HG03575 (cell line): ENCODE measurements at regions not wholly inside any gene's neighbourhood (a gene's known extent, or its start where the extent isn't known, plus 50 kb on each side); places are given as distances from the start of the nearest gene placed in this dataset.

Experiments used
- ATAC-seq: cut with Tn5 transposase; IDR thresholded peaks from one replicate; pipeline ENCODE4 v1.9.1; 2021; ENCODE audit not compliant: unreplicated experiment, insufficient number of reproducible peaks, low FRiP score; ENCODE audit errors: extremely low read depth

DNA sequence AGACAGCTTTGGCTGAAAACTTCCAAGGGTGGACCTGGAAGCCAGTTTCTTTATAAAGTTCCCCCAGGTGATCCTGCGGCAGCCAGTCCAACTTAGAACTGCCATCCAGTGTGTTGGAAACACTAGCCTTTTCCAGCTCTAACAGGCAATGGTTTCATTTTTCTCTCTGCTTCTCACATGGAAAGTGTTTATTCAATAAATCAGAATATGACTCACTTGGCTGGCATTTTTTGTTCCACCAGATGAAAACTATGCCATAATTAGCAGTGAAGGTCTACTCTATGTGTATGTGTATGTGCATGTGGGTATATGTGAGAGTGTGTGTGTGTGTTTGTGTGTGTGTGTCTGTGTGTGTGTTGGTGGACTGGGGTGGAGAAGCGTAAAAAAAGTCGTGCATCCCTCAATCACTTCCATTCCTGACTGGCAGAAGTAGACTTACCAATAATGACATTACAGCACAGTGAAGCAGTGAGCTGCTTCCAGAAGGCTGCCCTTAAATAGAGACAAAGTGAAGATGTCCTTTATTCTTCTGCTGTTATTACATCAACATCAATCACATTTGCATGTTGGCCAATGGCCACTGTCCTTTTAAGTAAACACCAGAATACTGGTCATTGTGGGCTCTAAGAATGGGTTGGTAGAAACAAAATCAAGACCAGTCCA lies 90.9 kb upstream of the SETBP1 start:
- no peak for ATAC-seq

DNA sequence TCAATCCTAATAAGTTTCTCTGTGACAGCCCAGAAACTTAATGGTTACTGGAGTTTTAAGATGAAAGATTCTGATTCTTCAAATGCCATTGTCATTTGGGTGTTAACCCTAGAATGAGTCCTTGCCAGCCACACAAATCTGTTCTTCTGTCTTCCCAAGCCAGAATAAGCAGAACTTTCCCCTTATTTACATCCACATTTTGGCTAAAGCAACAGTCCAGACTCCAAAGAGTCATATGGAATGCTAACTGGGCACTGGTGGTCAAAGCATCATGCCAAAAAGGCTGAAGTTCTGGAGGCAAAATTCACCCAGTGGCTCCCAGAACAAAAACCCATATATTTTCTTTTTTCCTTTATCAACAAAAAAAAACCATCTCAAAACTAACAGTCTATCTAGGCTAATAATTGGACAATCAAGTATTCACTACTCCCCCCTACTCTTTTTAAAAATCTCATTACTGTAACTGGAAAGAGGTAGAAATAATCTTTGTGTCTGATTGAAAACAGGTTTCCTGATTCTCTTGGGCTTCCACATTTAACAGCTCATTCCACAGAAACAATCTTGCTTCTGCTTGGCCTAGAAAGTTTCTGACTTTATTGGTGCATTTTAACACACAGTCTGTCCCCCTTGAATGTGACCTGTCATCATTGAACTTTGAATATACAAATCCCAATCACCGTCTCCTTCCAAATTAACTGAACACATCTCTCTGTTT lies 89.6 kb upstream of the SETBP1 start:
- no peak for ATAC-seq

DNA sequence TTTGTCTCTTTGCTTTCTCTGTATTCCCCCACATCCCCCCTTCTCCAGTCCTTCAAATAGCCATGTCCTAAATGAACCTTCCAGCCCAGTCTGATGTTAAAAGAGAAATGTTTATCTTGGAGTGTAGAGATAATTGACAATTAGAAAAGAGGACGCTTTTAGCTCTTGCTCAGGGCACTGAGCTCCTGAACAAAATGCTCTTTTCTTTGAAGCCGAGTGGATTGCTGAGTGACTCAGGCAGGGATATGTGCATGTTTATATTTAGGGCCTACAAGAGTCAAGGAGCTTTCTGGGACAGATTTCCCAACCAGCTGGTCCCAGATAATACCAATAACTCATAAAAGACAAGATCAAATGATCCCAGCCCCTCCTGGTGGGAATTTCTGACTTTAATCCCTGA lies 88.0 kb upstream of the SETBP1 start:
- no peak for ATAC-seq

DNA sequence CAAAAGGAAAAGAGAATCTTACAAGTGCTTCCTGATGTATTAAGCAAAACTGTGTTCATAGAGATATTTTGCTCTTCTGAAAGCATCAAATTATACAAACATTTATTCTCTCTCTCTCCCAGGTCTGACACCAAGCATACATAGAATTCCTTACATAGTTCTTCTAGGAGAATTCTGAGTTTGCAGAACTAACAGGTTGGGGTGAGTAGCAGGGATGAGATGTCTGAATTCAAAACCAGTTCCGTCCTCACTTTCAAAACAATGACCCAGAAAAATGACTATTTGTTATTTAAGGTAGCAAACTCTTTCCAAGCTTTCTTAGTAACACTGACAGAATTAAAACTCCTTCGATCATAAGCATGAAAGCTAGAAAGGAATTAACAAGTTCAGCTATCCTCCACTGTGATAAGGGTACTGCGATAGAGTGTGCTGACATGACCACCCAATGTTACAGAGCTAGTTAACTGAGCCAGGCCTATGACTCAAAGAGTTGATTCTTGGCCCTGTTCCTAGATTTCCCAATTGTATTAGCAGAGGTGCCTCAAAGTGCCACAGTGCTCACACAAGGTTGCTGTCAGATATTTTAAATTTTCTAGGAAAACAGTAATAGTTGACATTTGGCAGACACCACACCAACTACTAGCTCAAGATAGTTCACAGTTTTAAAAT lies 85.8 kb upstream of the SETBP1 start:
- ATAC-seq = no peak

DNA sequence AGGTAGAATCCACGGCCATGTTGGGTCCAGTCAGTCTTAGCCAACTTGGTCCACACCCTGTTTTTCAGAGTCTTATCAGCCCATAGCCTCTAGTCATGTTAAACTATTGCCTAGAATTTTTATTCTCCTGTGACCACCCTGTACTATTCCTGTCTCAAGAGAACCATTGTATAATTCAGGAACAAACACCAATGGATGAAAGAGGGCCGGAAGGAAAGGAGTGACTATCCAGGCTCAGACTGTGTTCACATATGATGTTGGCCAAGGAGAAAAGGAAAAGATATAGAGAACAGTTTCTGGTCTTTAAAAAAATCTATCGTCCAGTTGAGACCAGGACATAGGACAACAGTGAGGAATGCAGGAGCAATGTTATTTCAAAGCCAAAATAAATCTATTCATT lies 82.9 kb upstream of the SETBP1 start:
- ATAC-seq = no peak

DNA sequence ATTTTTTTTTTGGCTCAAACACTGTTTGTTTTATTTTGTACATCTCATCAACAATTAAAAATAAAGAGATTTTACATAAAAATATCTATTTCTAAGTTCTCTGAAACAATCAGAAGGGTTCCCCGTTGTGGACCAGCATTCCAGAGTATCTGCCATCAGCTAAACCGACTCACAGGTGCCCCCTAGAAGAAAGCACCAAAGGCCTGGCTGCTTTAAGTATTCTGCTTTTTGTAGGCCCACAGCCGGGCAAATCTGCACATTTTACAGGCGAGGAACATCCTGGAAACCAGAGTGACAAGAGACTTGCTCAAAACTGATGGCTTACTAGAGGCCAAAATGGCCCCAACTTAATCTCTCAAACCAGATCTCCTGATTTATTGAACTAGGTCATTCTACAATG lies 82.2 kb upstream of the SETBP1 start:
- no peak for ATAC-seq

DNA sequence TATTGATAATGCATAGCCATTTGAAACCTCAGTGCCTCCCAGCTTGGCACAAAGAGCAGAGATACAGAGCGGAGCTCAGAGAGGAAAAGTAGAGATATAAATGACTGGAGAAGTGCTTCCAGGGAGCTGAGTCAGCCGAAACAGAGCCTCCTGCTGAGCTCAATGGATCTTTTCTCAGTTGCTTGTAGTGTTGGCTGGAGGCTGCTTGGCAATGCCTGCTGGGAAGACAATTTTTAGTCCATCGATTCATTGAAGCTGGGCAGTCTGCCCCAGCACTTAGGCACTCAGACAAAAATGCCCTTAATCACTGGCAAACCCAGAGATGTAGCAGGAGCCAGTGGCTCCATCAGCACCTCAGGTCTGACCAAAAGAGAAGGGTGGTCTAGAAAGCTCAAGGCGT lies 81.3 kb upstream of the SETBP1 start:
- no peak for ATAC-seq

DNA sequence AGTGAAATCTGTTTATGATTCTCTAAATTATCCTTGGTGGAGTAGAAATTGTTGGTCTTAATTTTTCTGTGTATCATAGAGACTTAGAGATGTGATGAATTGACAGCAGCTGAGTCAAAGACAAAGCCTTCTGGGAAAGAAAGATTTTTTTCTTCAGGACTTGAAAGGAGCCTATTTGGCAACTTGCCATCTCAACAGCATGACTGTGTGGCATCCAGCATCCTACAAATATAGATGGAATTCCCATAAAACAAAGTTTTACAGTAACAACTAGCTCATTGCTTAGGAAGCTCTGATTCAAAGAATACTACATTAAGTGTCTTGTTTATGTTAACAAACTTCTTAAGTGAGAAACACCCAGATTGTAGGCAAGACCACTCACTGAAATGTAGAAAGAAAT lies 79.2 kb upstream of the SETBP1 start:
- no peak for ATAC-seq

DNA sequence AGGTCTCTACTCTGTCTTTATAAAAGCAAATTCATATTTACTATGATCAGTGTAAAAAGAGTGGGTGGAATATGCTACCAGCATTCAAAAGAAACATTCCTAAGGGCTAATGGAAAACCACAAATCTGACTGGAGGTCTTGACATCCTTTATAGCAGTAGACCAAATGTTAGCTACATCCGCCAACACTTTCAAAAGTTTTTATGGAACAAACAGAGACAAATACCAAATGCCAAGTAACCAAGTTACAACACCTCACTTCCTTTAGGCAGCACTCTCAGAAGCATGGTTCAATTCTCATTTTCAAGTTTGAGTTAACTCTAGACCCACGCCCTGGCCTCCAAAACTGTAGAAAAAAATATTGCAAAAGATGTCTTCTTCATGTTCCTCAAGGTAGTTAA lies 78.3 kb upstream of the SETBP1 start:
- no peak for ATAC-seq

DNA sequence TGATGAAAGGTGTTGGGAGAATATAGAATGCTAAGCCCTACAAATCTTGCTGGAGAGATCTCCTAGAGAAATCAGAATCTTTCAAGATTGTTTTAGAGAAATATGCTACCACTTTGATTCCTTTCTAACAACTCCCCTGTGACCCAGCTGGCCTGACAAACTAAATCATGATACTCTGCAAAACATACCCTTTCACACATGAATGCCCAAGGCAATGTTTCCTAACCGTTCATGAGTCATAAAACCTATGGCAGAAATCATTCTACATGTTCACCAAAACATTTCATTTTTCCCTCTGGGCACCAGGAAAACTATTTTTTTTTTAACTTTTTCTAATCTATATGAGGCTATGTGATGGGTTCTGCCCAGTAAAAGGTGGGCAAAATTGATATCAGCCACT lies 77.8 kb upstream of the SETBP1 start:
- ATAC-seq = no peak

DNA sequence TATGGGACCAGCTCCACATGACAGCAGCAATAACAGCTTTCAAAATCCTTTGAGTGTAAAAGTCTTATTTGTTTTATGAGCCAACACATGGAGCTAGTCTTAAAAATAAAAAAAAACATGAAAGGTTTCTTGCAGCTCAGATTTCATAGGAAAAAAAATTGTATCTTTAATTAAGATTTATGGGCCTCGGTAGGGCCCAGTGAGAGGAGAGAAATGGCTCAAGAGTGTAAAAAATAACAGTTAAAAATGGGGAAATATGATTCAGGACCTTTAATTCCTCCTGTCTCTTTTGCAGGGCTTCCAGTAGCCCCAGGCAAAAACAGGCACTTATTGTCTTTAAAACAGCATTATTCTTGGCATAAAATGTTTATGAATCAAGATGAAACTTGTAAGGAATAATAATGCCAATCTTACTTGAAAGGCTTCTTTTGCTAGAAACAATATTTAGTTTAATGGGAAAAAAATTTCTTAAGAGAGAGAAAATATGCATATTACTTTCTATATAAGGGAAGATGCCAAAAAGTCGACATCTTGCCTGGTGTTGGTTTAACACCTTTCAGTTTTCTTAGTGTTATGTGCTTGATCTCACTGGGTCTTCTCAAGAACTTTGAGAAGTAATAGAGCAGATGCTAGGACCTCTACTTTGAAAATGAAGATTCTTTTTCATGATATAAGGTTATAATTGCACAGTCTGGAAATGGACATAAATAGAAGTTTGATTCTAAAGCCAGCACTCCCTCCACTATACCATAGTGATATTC lies 71.3 kb upstream of the SETBP1 start:
- ATAC-seq = no peak

DNA sequence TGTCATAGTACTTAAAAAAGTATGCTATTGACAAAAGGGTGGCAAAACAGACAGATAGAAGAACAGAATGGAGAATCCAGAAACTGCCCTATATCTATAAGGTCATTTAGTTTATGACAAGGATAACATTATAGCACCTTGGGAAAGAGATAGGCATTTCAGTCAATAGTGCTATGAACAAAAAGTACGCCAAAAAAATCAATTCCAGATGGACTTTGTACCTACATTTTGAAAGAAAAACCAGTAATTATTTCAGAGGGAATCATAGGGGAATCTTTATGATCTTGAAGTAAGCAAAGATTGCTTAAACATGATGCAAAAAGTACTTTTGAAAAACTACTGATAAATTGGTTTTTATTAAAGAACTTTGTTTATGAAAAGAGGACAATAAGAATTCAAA lies 59.9 kb upstream of the SETBP1 start:
- ATAC-seq = no peak

DNA sequence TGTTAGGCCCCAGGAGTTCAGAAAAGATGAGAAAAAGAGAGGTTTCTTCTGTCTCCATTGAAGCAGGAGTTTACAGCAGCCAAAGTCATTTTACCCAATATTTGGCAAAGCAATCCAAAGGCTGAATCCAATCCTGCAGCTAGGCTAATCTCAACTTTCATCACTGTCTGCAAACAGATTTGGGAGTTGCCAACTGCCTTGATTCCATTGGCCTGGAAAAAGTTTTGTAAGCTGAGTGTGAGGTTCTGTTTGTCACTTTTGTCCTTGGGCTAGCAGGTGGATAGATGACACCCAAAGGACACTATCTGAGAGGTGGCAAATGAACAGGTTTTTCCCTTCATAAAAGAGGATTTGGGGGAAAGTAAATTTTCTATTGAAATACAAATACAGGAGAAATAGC lies 56.6 kb upstream of the SETBP1 start:
- ATAC-seq = no peak

DNA sequence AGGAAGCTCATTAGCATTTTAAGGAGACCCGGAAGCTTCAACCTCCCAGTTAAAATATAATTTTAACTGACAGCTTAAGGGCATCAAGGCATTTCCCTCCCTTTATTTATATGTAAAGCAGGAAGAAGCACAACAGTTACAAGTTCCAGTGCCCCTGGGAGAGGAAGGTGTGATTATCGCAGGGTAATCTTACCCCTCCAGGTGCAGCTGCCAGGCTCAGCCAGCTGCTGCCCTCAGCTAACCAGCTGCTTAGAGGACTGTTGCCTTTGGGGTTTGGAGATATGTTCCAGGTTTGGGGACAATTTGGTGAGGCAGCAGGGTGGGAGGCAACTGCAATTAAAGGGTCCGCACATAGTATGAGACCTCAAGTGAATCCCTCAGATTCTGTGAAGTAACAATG lies 55.3 kb upstream of the SETBP1 start:
- no peak for ATAC-seq

DNA sequence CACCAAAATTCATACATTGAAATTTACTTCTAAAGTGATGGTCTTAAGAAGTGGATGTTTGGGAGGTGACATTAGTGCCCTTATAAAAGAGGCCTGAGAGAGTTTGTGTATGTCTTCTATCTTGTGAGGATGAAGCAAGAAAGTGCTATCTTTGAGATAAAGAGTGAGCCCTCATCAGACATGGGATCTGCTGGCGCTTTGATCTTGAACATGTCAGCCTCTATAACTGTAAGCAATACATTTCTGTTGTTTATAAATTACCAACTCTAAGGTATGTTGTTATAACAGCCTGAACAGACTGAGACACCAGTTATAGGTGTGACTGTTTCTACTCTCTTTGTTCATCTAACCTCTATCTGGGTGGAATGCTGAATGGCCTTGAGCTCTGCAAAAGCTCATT lies 54.5 kb upstream of the SETBP1 start:
- no peak for ATAC-seq

DNA sequence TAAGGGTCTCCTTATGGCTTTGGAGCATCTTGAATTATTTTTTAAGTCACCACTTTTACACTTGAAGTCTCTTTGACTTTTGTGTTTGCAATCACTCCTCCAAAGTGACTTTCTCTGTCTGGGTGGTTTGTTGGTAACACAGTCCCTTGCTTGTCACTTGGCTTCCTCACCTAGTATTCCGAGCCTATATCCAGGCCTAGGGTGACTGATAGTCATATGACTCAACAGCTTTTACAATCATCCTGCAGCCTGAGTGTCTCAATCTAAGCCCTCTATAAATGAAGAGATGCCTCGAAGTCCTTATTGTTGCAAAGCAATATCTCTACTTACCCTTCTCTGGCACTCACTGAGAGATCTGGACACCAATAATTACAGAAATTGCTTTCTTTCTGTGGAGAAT lies 53.9 kb upstream of the SETBP1 start:
- no peak for ATAC-seq

DNA sequence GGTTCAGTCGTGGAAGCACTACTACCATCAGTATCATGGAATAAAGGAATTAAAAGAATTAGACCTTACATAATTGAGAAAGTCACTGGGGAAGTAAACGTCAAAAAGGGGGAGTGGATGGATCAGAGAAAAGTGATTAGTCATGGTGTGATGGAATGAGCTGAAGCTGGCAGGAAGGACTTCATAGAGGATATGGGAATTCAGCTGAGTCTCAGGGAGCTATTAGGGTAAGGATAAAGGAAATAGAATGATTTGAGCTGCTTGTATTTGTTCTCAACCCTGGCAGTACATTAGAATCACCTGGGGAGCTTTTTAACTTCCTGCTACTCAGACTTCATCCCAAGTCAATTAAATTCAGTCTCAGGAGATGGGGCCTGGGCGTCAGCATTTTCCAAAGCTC lies 53.4 kb upstream of the SETBP1 start:
- ATAC-seq = no peak

DNA sequence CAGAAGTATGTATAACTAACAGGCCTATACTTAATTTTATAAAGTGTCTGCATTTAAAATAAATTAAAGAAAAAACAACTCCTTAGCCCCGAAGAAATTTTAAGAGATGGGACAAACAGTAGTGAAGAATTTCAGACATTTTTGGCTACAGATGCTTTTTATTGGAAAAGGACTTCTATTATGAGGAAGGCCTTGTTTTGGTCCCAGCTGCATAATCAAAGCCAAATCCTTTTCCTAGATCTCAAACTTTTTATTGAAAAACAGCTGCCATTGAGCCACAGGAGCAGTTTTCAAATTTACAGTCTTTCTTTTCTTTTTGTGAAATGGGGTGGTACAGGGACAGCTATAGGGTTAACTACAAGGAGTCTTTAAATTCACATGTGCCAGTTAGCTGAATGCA lies 51.3 kb upstream of the SETBP1 start:
- no peak for ATAC-seq

DNA sequence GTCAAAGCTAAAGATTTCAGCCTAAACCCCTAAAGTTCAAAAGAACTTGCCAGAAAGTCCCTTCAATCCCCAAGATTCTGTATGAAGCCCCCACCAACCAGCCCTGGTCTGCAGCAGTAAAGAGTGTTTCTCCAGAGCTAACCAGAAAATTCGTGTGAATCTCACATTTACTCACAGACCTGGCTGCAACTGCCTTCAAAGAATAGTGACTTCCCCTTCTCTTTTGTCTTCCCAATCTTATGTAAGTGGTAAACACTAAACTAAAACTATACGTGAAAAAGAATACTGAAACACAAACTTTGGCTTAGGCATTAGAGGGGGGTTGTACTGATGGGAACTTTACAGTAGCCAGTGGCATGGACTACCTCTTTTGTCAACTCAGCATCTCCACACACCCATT lies 50.6 kb upstream of the SETBP1 start:
- ATAC-seq = no peak
